ENCODE measurements at regions not wholly inside any gene's neighbourhood (a gene's known extent, or its start where the extent isn't known, plus 50 kb on each side); places are given as distances from the start of the nearest gene placed in this dataset.

DNA sequence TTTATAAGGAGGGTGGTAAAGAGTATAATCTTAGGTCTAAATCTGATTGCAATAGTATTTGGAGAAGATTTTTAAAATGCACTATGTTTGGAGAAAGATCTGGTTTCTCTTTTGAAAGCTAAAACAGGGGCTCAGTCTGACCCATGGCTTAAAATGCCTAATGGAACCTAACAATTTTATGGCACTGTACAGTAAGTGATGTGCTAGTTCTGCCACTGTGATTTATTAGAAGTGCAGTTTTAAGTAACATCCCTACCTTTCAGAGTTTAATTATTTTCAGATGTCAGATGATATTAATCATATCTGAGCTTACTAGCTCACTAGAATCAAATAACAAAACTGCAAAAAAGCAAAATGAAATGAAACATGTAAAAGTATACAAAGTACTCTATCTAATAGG lies 514.7 kb upstream of the KCND2 start:
- TF ChIP-seq, protein P1, sequence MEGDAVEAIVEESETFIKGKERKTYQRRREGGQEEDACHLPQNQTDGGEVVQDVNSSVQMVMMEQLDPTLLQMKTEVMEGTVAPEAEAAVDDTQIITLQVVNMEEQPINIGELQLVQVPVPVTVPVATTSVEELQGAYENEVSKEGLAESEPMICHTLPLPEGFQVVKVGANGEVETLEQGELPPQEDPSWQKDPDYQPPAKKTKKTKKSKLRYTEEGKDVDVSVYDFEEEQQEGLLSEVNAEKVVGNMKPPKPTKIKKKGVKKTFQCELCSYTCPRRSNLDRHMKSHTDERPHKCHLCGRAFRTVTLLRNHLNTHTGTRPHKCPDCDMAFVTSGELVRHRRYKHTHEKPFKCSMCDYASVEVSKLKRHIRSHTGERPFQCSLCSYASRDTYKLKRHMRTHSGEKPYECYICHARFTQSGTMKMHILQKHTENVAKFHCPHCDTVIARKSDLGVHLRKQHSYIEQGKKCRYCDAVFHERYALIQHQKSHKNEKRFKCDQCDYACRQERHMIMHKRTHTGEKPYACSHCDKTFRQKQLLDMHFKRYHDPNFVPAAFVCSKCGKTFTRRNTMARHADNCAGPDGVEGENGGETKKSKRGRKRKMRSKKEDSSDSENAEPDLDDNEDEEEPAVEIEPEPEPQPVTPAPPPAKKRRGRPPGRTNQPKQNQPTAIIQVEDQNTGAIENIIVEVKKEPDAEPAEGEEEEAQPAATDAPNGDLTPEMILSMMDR (conservative IDR thresholded peaks at IDR 0.05; ENCODE audit: low read length), result no peak
- no peak for DNase-seq (ENCODE audit: low read depth)
- no peak overlapping the region for H3K4me3 ChIP-seq (ENCODE audit: low read length)

DNA sequence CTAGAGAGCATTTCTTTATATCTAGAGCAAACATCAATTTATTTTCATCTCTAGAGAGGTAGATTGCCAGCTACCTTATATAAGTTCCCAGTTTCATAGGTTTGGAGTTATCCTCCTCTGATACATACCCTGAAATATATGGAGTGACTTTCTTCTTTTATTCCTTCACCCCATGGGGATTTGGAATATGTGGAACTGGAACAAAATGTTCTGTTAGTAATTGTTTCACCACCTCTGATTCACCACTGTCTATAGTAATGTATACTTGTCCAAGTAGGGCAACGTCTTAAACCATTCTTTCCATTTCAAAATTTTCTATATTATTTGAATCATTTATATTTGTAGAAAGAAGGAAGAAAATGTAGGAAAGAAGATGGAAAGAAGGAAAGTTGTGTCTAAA lies 511.2 kb upstream of the KCND2 start:
- TF ChIP-seq, protein P1 (conservative IDR thresholded peaks at IDR 0.05; ENCODE audit: low read length), result no peak
- no peak for DNase-seq (ENCODE audit: low read depth)
- no peak overlapping the region for H3K4me3 ChIP-seq (ENCODE audit: low read length)

DNA sequence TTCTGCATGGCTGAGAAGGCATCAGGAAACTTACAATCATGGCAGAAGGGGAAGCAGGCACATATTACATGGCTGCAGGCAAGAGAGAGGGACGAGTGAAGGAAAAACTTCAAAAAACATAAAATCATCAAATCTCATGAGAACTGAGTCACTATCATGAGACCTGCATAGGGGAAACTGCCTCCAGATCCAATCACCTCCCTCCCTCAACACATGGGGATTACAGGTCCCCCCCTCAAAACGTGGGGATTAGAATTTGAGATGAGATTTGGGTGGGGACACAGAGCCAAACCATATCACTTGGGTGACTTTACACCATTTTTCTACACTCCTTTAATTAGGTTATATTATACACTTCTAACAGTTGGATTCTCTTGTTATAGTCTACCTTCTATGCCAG lies 490.7 kb upstream of the KCND2 start:
- no peak for DNase-seq (ENCODE audit: low read depth)
- TF ChIP-seq, protein P1 (conservative IDR thresholded peaks at IDR 0.05; ENCODE audit: low read length), result no peak
- H3K4me3 ChIP-seq (ENCODE audit: low read length), result no peak overlapping the region

DNA sequence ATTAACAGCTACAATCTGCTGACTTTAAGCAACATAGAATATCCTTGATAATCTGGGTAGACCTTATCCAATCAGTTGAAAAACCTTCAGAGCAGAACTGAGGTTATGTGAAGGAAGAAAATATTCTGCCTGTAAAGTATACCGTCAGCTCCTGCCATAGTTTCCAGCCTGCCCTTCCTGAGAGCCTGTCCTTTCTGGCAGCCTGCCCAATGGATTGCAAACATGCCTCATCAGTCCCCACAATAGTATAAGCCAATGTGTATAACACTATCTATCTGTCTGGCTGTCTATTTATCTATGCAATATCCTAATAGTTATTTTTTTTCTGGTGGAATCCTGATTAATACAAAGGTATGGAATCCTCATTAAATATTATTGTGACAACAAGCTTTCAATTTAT lies 489.2 kb upstream of the KCND2 start:
- no peak overlapping the region for H3K4me3 ChIP-seq (ENCODE audit: low read length)
- TF ChIP-seq, protein P1 (conservative IDR thresholded peaks at IDR 0.05; ENCODE audit: low read length), result no peak
- DNase-seq (ENCODE audit: low read depth), result no peak

DNA sequence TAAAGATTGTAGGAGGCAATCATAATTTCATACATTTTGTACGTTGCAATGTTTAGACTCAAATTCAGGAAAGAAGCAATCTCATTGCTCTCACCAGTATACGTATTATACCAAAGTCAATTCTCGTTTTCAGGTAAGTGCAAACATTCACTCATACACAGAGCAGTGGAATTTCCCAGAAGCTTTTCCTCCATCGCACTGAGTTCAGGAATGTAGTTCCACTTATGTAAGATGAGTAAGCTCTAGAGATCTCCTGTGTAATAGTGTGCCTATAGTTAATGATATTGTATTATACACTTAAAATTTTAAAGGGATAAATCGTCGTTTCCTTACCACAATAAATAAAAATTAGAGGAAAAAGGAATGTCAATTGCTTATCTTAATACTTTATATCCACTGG lies 470.8 kb upstream of the KCND2 start:
- no peak for DNase-seq (ENCODE audit: low read depth)
- H3K4me3 ChIP-seq (ENCODE audit: low read length), result no peak overlapping the region
- TF ChIP-seq, protein P1 (conservative IDR thresholded peaks at IDR 0.05; ENCODE audit: low read length), result no peak

DNA sequence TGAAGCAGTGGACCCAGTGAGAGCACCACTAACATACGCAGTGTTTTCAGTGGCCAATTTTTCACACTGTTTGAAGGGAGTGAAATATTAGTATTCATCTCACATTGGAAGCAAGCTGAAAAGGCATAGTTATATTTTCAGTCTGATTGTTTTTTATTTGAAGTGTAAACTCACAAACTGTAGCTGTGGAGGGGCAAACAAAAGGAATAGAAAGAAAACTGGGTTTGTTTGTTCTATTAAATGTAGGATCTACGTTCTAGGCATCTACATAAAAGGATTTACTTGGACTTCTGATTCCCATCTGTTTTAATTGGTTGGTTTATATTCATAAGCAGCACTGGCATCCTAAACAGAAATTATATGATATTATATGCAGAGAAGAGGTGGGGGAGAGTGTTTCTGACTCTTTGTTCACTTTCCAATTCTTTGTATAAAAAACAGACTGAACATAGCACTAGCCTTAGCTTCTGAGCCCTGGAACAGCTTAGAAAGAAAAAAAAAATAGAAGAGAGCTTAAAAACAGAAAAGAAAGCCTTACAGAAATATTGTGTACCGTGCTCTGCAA lies 447.8 kb upstream of the KCND2 start:
- TF ChIP-seq, protein P1 (conservative IDR thresholded peaks at IDR 0.05; ENCODE audit: low read length), result no peak

DNA sequence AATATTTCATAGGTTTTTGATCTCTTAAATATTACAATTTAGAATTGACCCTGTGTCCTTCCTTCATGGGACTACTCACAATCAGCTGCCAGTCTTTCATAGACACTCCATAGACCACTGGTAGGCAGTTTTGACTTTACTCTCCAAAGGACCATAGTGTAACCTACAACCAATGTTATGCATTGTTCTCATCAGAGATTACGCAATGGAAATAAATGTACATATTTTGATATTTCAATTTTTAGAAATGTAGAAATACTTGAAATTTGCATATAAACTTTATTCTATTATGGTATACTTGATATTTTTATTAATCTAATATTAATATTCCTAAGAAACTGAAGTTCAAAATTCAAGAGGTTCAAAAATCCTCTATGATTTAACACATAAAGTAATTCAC lies 446.4 kb upstream of the KCND2 start:
- no peak for DNase-seq (ENCODE audit: low read depth)
- H3K4me3 ChIP-seq (ENCODE audit: low read length), result no peak overlapping the region
- TF ChIP-seq, protein P1 (conservative IDR thresholded peaks at IDR 0.05; ENCODE audit: low read length), result no peak

More for the DNA sequence above, 447.8 kb upstream of the KCND2 start:
- no peak overlapping the region for H3K4me3 ChIP-seq (ENCODE audit: low read length)
- no peak for DNase-seq (ENCODE audit: low read depth)
